RWPE2 (cell line): ENCODE measurements at regions not wholly inside any gene's neighbourhood (a gene's known extent, or its start where the extent isn't known, plus 50 kb on each side); places are given as distances from the start of the nearest gene placed in this dataset.

Source experiments
- ATAC-seq: fragments of 200-7000 bp; cut with Tn5 transposase; 3 replicates; pipeline ENCODE4 v1.9.1; 2021; ENCODE audit warnings: low read depth
- DNase-seq: peaks from one replicate; pipeline ENCODE4 v3.0.0-alpha.2; 2020; ENCODE audit warnings: low spot score
- H3K27ac ChIP-seq: fragments of 450-650 bp; 2 replicates; pipeline ENCODE4 v1.5.1; 2017; ENCODE audit warnings: mild to moderate bottlenecking; ENCODE audit not compliant: poor library complexity, severe bottlenecking
- H3K27me3 ChIP-seq: fragments of 250-450 bp; sonication (Bioruptor Pico); 2 replicates; pipeline ENCODE4 v1.5.1; 2021; ENCODE audit warnings: mild to moderate bottlenecking, moderate library complexity; ENCODE audit not compliant: insufficient read depth, poor library complexity, severe bottlenecking
- H3K36me3 ChIP-seq: fragments of 250-450 bp; sonication (Bioruptor Pico); 2 replicates; pipeline ENCODE4 v1.5.1; 2020; ENCODE audit warnings: low read depth, mild to moderate bottlenecking, moderate library complexity
- H3K4me1 ChIP-seq: fragments of 250-450 bp; sonication (Bioruptor Pico); 2 replicates; pipeline ENCODE4 v1.5.1; 2021; ENCODE audit warnings: mild to moderate bottlenecking, moderate library complexity; ENCODE audit not compliant: insufficient read depth, poor library complexity, severe bottlenecking
- H3K4me3 ChIP-seq: fragments of 250-450 bp; sonication (Bioruptor Pico); 2 replicates; pipeline ENCODE4 v1.5.1; 2021; ENCODE audit warnings: mild to moderate bottlenecking, moderate library complexity; ENCODE audit not compliant: severe bottlenecking
- H3K9me3 ChIP-seq: fragments of 250-450 bp; sonication (Bioruptor Pico); 2 replicates; pipeline ENCODE4 v1.5.1; 2021; ENCODE audit warnings: mild to moderate bottlenecking, moderate library complexity; ENCODE audit not compliant: severe bottlenecking
- CTCF ChIP-seq: fragments of 450-650 bp; IDR thresholded peaks from one replicate; pipeline ENCODE4 v1.5.1; 2017; ENCODE audit warnings: mild to moderate bottlenecking, moderate library complexity; ENCODE audit not compliant: poor library complexity, severe bottlenecking

GRCh38 chr10:24778298-24778697, 54.6 kb upstream of the ARHGAP21 start:
- DNase-seq (no peak), ATAC-seq (no peak)
- TF ChIP-seq CTCF = no peak
- Histone ChIP-seq H3K4me3 (no peak overlapping the region), H3K27me3 (no peaks in the 10 kb centered on the region), H3K4me1 (no peaks in the 10 kb centered on the region), H3K9me3 (no peaks in the 10 kb centered on the region), H3K27ac (no peak overlapping the region), H3K36me3 (no peaks in the 10 kb centered on the region)

GRCh38 chr10:24777196-24777595, 53.5 kb upstream of the ARHGAP21 start:
- no peak for DNase-seq
- no peak overlapping the region for H3K27ac ChIP-seq
- H3K4me3 ChIP-seq = no peak overlapping the region
- H3K9me3 ChIP-seq = no peaks in the 10 kb centered on the region
- H3K36me3 ChIP-seq = no peaks in the 10 kb centered on the region
- no peaks in the 10 kb centered on the region for H3K4me1 ChIP-seq
- H3K27me3 ChIP-seq = no peaks in the 10 kb centered on the region
- ATAC-seq = no peak
- TF ChIP-seq CTCF = no peak

GRCh38 chr10:24773939-24774589, 50.4 kb upstream of the ARHGAP21 start:
- Histone ChIP-seq H3K27me3 (no peaks in the 10 kb centered on the region), H3K4me1 (no peaks in the 10 kb centered on the region), H3K4me3 (no peak overlapping the region), H3K27ac (no peak overlapping the region), H3K9me3 (no peaks in the 10 kb centered on the region), H3K36me3 (no peaks in the 10 kb centered on the region)
- DNase-seq (no peak), ATAC-seq (no peak)
- no peak for TF ChIP-seq CTCF
